Esophagus squamous epithelium (tissue), 5 donors: ENCODE measurements at regions not wholly inside any gene's neighbourhood (a gene's known extent, or its start where the extent isn't known, plus 50 kb on each side); places are given as distances from the start of the nearest gene placed in this dataset.

Source experiments
- DNase-seq: peaks from one replicate; lab custom pipeline; 2025; lab: John Stamatoyannopoulos, UW
- H3K27ac ChIP-seq, 4 donors: fragments of 200-600 bp; sonication (generic); one replicate each; pipeline ENCODE4 v1.5.1; 2016 to 2019; ENCODE audit warnings: mild to moderate bottlenecking in 1 of 4
- H3K27me3 ChIP-seq, 4 donors: fragments of 200-600 bp; sonication (generic); 1 replicate in 3 of 4; 2 replicates in 1 of 4; pipeline versions ENCODE4 v1.5.1 to v1.6.0; 2017 to 2021; ENCODE audit warnings: antibody characterized with exemption in 1 of 4
- H3K36me3 ChIP-seq, 3 donors: fragments of 200-600 bp; sonication (generic); one replicate each; pipeline ENCODE4 v1.5.1; 2016 to 2019
- H3K4me1 ChIP-seq, 3 donors: fragments of 200-600 bp; sonication (generic); one replicate each; pipeline ENCODE4 v1.5.1; 2017 to 2019
- H3K4me3 ChIP-seq, 4 donors: fragments of 200-600 bp; sonication (generic); 1 replicate in 3 of 4; 2 replicates in 1 of 4; pipeline ENCODE4 v1.5.1; 2016 to 2019; ENCODE audit warnings: mild to moderate bottlenecking in 2 of 4, moderate library complexity in 1 of 4
- H3K9me3 ChIP-seq, 3 donors: fragments of 200-600 bp; sonication (generic); one replicate each; pipeline ENCODE4 v1.5.1; 2016 to 2019
- CTCF ChIP-seq, 6 experiments: fragments of 450-650 bp in 4 of 6; fragments of 200-600 bp in 2 of 6; sonication (generic) in 2 of 6; IDR thresholded peaks; one replicate each; pipeline ENCODE4 v1.5.1; 2016 to 2019; ENCODE audit warnings: antibody characterized with exemption in 6 of 6, mild to moderate bottlenecking in 4 of 6, moderate library complexity in 4 of 6
- POLR2A ChIP-seq, 4 donors: fragments of 450-650 bp; IDR thresholded peaks; one replicate each; pipeline ENCODE4 v1.6.1; 2017; ENCODE audit warnings: antibody characterized with exemption in 4 of 4, mild to moderate bottlenecking in 4 of 4, moderate library complexity in 3 of 4
- WGBS, 2 donors: methylation state at CpG; one replicate each; pipeline ENCODE4 v1.1.5; 2018; 5-methylcytosine and 5-hydroxymethylcytosine counted together
- intact Hi-C: fragments of 100-400 bp; cut with DNase I; formaldehyde crosslinking; loops from one replicate; pipeline ENCODE4 v1.15.0; 2022
- donor health status: DM: yes; HTN: yes; CAD: no.

GRCh38 chr2:851680-852079, 99.0 kb upstream of the SNTG2 start:
- Histone ChIP-seq H3K4me1 (no peaks in the 10 kb centered on the region), H3K36me3 (no peaks in the 10 kb centered on the region), H3K9me3 (no peaks in the 10 kb centered on the region), H3K27ac (no peak overlapping the region), H3K27me3 (no peaks in the 10 kb centered on the region), H3K4me3 (no peak overlapping the region)
- intact Hi-C loops, result no loop called here
- WGBS, 2 donors, result 79 to 84% methylated on average over 8 of the region's 8 CpGs
- no peak for DNase-seq
- no peak for TF ChIP-seq POLR2A (IDR thresholded peaks at IDR 0.05)
- no peak for TF ChIP-seq CTCF (IDR thresholded peaks at IDR 0.05)

GRCh38 chr2:851078-851477, 99.6 kb upstream of the SNTG2 start:
- H3K4me1 ChIP-seq, result no peaks in the 10 kb centered on the region
- no peak overlapping the region for H3K27ac ChIP-seq
- no peak overlapping the region for H3K4me3 ChIP-seq
- no peak for DNase-seq
- TF ChIP-seq CTCF (IDR thresholded peaks at IDR 0.05) (no peak), POLR2A (IDR thresholded peaks at IDR 0.05) (no peak)
- intact Hi-C loops, result no loop called here
- H3K27me3 ChIP-seq, result no peaks in the 10 kb centered on the region
- 31 to 60% methylated on average over 2 to 3 of the region's 3 CpGs for WGBS, 2 donors
- no peaks in the 10 kb centered on the region for H3K9me3 ChIP-seq
- H3K36me3 ChIP-seq, result no peaks in the 10 kb centered on the region

GRCh38 chr2:850429-850828, 100.2 kb upstream of the SNTG2 start:
- Histone ChIP-seq H3K4me3 (no peak overlapping the region), H3K36me3 (no peaks in the 10 kb centered on the region), H3K27ac (no peak overlapping the region), H3K9me3 (no peaks in the 10 kb centered on the region), H3K4me1 (no peaks in the 10 kb centered on the region), H3K27me3 (no peaks in the 10 kb centered on the region)
- no peak for DNase-seq
- TF ChIP-seq CTCF (IDR thresholded peaks at IDR 0.05), result no peak
- TF ChIP-seq POLR2A (IDR thresholded peaks at IDR 0.05), result no peak
- intact Hi-C loops, result no loop called here
- 62 to 72% methylated on average over 5 of the region's 5 CpGs for WGBS, 2 donors

GRCh38 chr2:848099-848498, 102.5 kb upstream of the SNTG2 start:
- DNase-seq, result no peak
- no peaks in the 10 kb centered on the region for H3K36me3 ChIP-seq
- H3K27me3 ChIP-seq, result peaks cover 0 to 2% (median 0%) of the 10 kb centered on the region in 4 donors
- TF ChIP-seq CTCF (IDR thresholded peaks at IDR 0.05), result no peak
- TF ChIP-seq POLR2A (IDR thresholded peaks at IDR 0.05), result no peak
- no peak overlapping the region for H3K4me3 ChIP-seq
- no peak overlapping the region for H3K27ac ChIP-seq
- no peaks in the 10 kb centered on the region for H3K4me1 ChIP-seq
- intact Hi-C loops, result no loop called here
- 69 to 73% methylated on average over 3 of the region's 3 CpGs for WGBS, 2 donors
- H3K9me3 ChIP-seq, result no peaks in the 10 kb centered on the region

GRCh38 chr2:847669-848068, 103.0 kb upstream of the SNTG2 start:
- H3K4me1 ChIP-seq, result no peaks in the 10 kb centered on the region
- intact Hi-C loops, result no loop called here
- no peak for TF ChIP-seq POLR2A (IDR thresholded peaks at IDR 0.05)
- no peak for TF ChIP-seq CTCF (IDR thresholded peaks at IDR 0.05)
- no peak overlapping the region for H3K4me3 ChIP-seq
- 72 to 76% methylated on average over 10 of the region's 10 CpGs for WGBS, 2 donors
- peaks cover 0 to 2% (median 0%) of the 10 kb centered on the region in 4 donors for H3K27me3 ChIP-seq
- no peaks in the 10 kb centered on the region for H3K36me3 ChIP-seq
- no peak overlapping the region for H3K27ac ChIP-seq
- H3K9me3 ChIP-seq, result no peaks in the 10 kb centered on the region
- no peak for DNase-seq
